GM10266 (cell line): ENCODE measurements at regions not wholly inside any gene's neighbourhood (a gene's known extent, or its start where the extent isn't known, plus 50 kb on each side); places are given as distances from the start of the nearest gene placed in this dataset.
"Not testable (repeated sequence)": the region's sequence is repeated elsewhere in the genome, so short reads cannot be mapped to it uniquely, and the experiment has no call there.

Experiments
- DNase-seq: peaks from one replicate; pipeline ENCODE4 v3.0.0; 2012; ENCODE audit errors: extremely low spot score
- CTCF ChIP-seq: IDR thresholded peaks from 2 replicates; pipeline ENCODE4 v1.5.1; 2012; ENCODE audit warnings: mild to moderate bottlenecking, low read depth; ENCODE audit not compliant: control insufficient read depth, insufficient read depth; ENCODE audit errors: missing control alignments

GRCh38 chr1:30464187-30464617 lies 259.2 kb downstream of the MATN1 start:
- TF ChIP-seq CTCF: no peak
- no peak for DNase-seq

- TF ChIP-seq CTCF: no peak
- no peak for DNase-seq
Observed at GRCh38 chr1:30462826-30463425, 260.5 kb downstream of the MATN1 start.

- no peak for DNase-seq
- TF ChIP-seq CTCF: no peak
Observed at GRCh38 chr1:30462166-30462565, 261.2 kb downstream of the MATN1 start.

GRCh38 chr1:30461640-30462039 lies 261.7 kb downstream of the MATN1 start:
- no peak for TF ChIP-seq CTCF
- no peak for DNase-seq

GRCh38 chr1:30460661-30461060 lies 262.7 kb downstream of the MATN1 start:
- DNase-seq: no peak
- TF ChIP-seq CTCF: no peak

GRCh38 chr1:30458730-30459485 lies 264.5 kb downstream of the MATN1 start:
- not testable (repeated sequence) for DNase-seq

- no peak for TF ChIP-seq CTCF
Observed at GRCh38 chr1:30452925-30453324, 270.5 kb downstream of the MATN1 start.

More at GRCh38 chr1:30452925-30453324, 270.5 kb downstream of the MATN1 start:
- no peak for DNase-seq
